Dendritic cell treated with granulocyte-macrophage colony-stimulating factor and Interleukin-4, amounts not matched to agents 40 ng/mL and 50 ng/mL, for 4 days (primary cell): ENCODE measurements at regions not wholly inside any gene's neighbourhood (a gene's known extent, or its start where the extent isn't known, plus 50 kb on each side); places are given as distances from the start of the nearest gene placed in this dataset.

Source experiments
- H3K27ac Mint-ChIP-seq: one replicate; pipeline ENCODE4 v1.8.0; 2022; ENCODE audit warnings: mild to moderate bottlenecking, mixed read lengths
- H3K27me3 Mint-ChIP-seq: one replicate; pipeline ENCODE4 v1.8.0; 2022; ENCODE audit warnings: mild to moderate bottlenecking, mixed read lengths
- H3K36me3 Mint-ChIP-seq: one replicate; pipeline ENCODE4 v1.8.0; 2022; ENCODE audit warnings: low read depth, mixed read lengths
- H3K4me1 Mint-ChIP-seq: one replicate; pipeline ENCODE4 v1.8.0; 2022; ENCODE audit warnings: low read depth, mixed read lengths
- H3K4me3 Mint-ChIP-seq: one replicate; pipeline ENCODE4 v1.8.0; 2022; ENCODE audit warnings: mild to moderate bottlenecking, moderate library complexity, mixed read lengths
- H3K9me3 Mint-ChIP-seq: one replicate; pipeline ENCODE4 v1.8.0; 2022; ENCODE audit warnings: mixed read lengths
- intact Hi-C: fragments of 100-400 bp; cut with micrococcal nuclease; formaldehyde crosslinking; loops from one replicate; pipeline ENCODE4 v1.15.0; 2022

DNA sequence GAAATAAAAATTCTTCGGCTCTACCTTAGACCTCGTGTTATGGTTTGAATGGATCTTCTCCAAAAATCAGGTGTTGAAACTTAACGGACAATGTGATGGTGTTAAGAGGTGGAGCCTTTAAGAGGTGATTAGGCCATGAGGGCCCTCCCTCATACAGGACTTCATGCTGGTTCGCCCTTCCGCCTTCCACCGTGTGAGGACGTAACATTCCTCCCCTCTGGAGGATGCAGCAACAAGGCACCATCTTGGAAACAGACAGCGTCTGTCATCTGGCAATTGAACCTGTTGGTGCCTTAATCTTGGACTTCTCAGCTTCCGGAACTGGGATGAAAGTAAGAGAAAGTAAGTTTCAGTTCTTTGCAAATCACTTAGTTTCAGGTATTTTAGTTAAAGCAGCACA lies 126.3 kb upstream of the SPRED2 start:
- Mint-ChIP-seq H3K36me3 (no peaks in the 10 kb centered on the region), H3K9me3 (no peaks in the 10 kb centered on the region), H3K4me3 (no peak overlapping the region), H3K27ac (no peak overlapping the region), H3K27me3 (peaks cover 12% of the 10 kb centered on the region), H3K4me1 (peaks cover 10% of the 10 kb centered on the region)
- intact Hi-C loops, result loop anchor here (10.0 kb wide), 1 partner anchor 374 kb away; no protein-coding TSS in a partner anchor

DNA sequence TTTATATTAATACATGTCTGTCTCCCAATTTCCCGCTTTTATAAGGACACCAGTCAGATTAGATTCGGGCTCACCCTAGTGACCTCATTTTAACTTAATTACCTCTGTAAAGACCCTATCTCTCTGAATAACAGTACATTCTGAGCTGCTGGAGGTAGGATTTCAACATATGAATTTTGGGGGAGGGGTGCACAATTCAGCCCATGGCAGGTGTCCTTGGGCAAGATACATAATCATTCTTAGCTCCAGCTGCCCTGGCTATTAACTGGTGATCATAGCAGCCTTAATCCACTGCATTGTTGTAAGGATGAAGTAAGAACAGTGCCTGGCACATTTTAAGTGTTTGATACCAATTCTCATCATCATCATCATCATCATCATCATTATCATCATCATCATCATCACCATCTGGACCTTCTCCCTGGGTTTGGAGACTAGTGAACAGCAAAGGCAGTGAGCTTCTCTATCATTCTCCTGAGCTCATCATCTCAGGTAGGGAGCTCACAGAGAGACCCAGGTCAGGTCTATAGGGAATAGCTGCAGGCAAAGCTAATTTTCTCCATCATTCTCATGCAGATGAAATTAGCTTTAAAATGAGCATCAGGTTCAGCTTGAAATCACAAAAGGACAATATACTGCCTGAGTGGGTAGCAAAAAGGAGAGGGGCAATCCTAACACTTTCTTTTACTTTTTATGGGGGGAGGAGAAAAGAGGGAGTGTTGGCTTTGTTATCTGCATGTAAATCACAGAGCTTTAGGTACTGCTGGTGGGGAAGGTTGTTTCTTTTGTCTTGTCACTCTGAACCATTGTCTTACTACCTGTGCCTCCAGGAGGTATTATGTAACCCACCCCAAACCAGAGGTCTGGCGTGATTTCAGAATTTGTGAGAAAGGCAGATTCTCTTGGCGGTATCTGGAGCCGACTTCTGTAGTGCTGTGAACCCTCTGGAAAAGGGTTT lies 125.5 kb upstream of the SPRED2 start:
- Mint-ChIP-seq H3K27ac (no peak overlapping the region), H3K4me1 (peaks cover 15% of the 10 kb centered on the region), H3K27me3 (peaks cover 12% of the 10 kb centered on the region), H3K4me3 (no peak overlapping the region), H3K36me3 (no peaks in the 10 kb centered on the region), H3K9me3 (no peaks in the 10 kb centered on the region)
- intact Hi-C loops, result loop anchor here (10.0 kb wide), 1 partner anchor 373 kb away; no protein-coding TSS in a partner anchor

DNA sequence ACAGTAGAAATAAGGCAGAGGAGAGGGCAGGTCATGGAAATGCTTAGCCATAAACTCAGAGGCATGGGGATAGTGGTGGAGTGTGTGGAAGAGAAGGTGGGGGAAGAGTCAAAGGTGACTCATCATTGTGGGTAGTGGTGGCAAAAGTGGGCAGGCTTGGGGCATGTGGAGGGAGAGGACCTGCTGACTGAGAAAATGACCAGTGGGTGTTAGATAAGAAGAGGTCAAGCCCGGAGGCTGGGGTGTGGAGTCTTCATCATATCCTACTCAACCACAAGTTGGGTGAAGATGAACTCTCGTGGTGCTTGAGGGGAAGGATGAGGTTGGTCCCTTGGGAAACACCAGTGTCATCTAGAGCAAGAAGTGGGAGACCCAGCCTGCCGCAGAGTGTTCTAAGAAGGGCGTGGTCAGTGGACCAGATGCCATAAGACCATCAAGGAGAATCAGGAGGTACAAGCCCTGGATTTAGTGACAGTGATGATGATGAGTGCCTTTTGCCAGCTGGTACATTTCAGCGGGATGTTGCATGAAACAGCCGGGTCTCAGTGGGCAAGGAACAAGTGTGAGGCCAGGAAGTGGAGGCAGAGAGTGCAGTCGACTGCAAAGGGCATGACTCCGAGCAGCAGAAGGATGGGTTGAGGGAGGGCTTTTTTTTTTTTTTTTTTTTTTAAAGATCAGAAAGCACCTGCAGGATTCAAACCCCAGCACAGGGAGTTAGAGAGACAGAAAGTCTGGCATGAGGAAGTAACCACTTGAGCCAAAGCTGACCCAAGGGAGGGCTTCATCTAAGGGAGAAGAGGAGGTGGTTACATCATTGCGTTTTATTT lies 122.6 kb upstream of the SPRED2 start:
- peaks cover 10% of the 10 kb centered on the region for H3K27me3 Mint-ChIP-seq
- no peaks in the 10 kb centered on the region for H3K9me3 Mint-ChIP-seq
- H3K4me1 Mint-ChIP-seq, result peaks cover 21% of the 10 kb centered on the region
- H3K27ac Mint-ChIP-seq, result no peak overlapping the region
- H3K4me3 Mint-ChIP-seq, result no peak overlapping the region
- intact Hi-C loops, result loop anchor here (5.0 to 10.0 kb wide), 2 partner anchors 118 to 370 kb away; no protein-coding TSS in a partner anchor
- no peaks in the 10 kb centered on the region for H3K36me3 Mint-ChIP-seq

DNA sequence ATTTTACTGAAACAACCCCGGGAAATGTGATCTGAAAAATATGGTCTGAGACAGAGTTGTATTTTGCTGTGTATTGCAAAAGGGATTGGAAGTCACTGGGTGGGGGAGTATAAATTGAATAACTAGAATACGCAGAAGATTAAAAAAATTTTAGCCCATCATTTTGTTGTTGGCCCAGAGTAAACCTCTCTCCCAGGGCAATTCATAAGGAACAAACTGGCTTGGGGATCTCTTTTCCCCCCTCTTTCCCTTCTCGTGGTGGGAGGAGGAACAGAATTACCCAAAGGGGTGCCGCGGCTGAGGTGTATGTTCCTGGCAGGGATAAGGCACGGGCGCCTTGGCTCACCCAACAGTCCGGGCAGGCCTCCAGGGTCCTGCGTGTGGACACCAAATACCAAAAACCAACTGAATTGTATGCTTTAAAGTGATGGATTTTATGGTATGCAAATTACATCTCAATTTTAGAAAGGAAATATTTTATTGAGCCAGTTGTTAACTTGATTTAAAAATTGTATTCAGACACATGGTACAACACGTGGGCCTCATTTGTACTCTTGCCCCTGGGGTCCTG lies 121.2 kb upstream of the SPRED2 start:
- Mint-ChIP-seq H3K27ac (no peak overlapping the region), H3K9me3 (no peaks in the 10 kb centered on the region), H3K27me3 (peaks cover 10% of the 10 kb centered on the region), H3K4me3 (no peak overlapping the region), H3K4me1 (peaks cover 31% of the 10 kb centered on the region), H3K36me3 (no peaks in the 10 kb centered on the region)
- intact Hi-C loops, result loop anchor here (2.0 to 10.0 kb wide), 3 partner anchors 116 to 369 kb away; no protein-coding TSS in a partner anchor

DNA sequence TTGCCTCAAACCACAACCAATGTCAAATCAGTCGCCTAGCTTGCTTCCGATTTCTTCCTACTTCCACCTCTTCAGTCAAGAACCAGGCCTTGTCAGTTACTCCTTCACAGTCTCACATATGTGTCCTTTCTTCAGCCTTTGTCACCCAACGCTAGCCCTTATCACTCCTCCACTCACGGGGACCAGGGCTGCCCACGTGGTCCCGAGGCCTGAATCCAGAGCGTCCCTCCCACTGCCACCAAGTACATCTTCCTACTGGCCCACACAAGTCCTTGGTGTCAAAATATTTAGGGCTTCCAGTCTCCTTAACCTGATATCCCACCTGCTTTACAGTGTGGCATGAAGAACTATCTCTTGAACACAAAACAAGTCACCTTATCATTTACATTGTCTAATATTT lies 119.1 kb upstream of the SPRED2 start:
- no peak overlapping the region for H3K27ac Mint-ChIP-seq
- no peaks in the 10 kb centered on the region for H3K36me3 Mint-ChIP-seq
- no peaks in the 10 kb centered on the region for H3K9me3 Mint-ChIP-seq
- H3K4me1 Mint-ChIP-seq, result peaks cover 31% of the 10 kb centered on the region
- intact Hi-C loops, result loop anchor here (5.0 to 10.0 kb wide), 2 partner anchors 114 to 367 kb away; no protein-coding TSS in a partner anchor
- no peak overlapping the region for H3K4me3 Mint-ChIP-seq
- peaks cover 9% of the 10 kb centered on the region for H3K27me3 Mint-ChIP-seq

DNA sequence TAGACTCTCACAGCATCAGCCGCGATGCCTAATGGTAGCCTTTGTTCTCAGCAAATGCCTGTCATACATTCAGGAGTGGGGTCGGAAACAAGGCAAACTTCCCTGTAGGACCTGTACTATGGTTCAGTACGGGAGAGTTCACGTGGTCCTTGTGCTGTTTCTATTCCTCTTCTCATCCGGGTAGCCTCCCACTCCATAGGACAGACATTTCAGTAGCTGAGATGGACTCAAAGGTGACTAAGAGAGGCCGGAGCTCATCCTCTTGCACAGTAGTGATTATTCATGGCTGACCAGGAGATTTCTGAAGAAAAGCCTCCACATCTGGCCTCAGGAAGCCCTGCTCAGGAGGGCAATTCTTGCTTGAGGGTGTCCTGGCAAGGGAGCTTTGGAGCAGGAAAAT lies 117.8 kb upstream of the SPRED2 start:
- no peak overlapping the region for H3K27ac Mint-ChIP-seq
- H3K4me3 Mint-ChIP-seq, result no peak overlapping the region
- H3K36me3 Mint-ChIP-seq, result no peaks in the 10 kb centered on the region
- peaks cover 36% of the 10 kb centered on the region for H3K4me1 Mint-ChIP-seq
- intact Hi-C loops, result loop anchor here (5.0 to 10.0 kb wide), 2 partner anchors 113 to 365 kb away; no protein-coding TSS in a partner anchor
- peaks cover 3% of the 10 kb centered on the region for H3K27me3 Mint-ChIP-seq
- no peaks in the 10 kb centered on the region for H3K9me3 Mint-ChIP-seq

DNA sequence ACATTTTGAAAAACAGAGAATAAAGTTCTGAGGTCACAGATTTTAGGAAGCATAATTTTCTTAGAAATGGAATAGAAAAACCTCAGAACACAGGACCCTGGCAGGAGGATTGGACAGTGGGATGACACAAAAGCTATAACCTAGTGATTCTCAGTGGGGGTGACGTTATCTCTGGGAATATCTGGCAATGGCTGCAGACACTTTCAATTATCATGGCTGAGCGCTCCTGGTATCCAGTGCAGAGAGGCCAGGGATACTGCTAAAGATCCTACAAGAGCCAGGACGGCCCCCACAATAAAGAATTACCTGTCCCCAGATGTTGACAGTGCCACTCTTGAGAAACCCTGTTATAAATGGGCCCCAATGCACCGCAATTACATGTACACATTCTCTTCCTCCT lies 117.2 kb upstream of the SPRED2 start:
- Mint-ChIP-seq H3K36me3 (no peaks in the 10 kb centered on the region), H3K27ac (no peak overlapping the region), H3K4me1 (peaks cover 30% of the 10 kb centered on the region), H3K27me3 (no peaks in the 10 kb centered on the region), H3K4me3 (no peak overlapping the region), H3K9me3 (no peaks in the 10 kb centered on the region)
- intact Hi-C loops, result loop anchor here (5.0 to 10.0 kb wide), 2 partner anchors 112 to 365 kb away; no protein-coding TSS in a partner anchor

DNA sequence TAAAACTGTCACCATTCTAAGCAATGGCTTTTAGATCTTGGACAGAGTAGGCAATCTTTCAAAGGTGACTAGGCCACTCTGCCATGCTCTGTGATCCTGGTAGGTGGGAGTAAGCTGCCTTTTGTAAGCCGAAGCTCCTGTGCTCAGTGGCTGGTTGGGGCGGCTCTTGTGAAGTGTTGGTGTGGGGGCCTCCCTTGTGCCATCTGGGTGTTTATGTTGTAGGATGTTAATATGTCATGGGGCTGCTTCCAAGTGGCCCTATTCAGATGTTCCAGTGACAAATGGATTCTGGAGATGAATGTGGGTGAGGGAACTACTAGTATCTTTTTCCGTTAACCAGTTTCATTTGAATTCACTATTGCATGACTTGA lies 116.8 kb upstream of the SPRED2 start:
- Mint-ChIP-seq H3K9me3 (no peaks in the 10 kb centered on the region), H3K36me3 (no peaks in the 10 kb centered on the region), H3K4me3 (no peak overlapping the region), H3K4me1 (peaks cover 27% of the 10 kb centered on the region), H3K27ac (no peak overlapping the region), H3K27me3 (no peaks in the 10 kb centered on the region)
- intact Hi-C loops, result no loop called here

DNA sequence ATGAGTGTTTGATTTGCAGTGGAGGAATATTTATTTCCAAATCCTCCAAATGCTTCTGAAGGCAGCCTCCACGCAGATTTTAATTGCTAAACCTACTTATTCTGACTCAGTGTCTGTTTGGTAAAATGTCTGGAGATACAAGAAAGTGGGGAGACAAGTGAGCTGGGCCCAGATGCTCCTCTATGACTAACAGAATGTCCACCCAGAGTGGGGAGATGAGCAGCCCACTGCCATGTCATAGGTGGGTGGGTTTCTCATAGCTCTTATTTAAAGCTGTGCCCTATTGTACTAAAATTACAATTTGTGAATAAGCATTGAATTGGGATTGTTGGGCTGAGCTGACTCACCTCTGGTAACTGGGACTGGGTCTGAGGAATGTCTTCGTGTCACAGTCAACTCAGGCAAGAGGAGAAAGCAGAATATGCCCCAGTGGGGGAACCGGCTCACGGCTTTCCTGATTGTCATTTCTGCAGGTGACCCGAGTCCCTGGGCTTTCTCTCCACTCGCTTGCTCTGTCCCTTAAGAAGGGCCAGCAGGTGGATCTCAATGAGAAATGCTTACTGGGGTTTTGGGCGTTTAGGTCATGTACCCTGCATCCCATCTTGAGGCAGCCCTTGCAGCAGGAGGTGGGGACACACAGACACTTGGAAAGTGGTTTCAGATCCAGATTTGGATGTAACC lies 116.3 kb upstream of the SPRED2 start:
- H3K27me3 Mint-ChIP-seq, result no peaks in the 10 kb centered on the region
- H3K9me3 Mint-ChIP-seq, result no peaks in the 10 kb centered on the region
- intact Hi-C loops, result no loop called here
- H3K27ac Mint-ChIP-seq, result no peak overlapping the region
- no peaks in the 10 kb centered on the region for H3K36me3 Mint-ChIP-seq
- H3K4me3 Mint-ChIP-seq, result no peak overlapping the region
- H3K4me1 Mint-ChIP-seq, result peaks cover 27% of the 10 kb centered on the region

DNA sequence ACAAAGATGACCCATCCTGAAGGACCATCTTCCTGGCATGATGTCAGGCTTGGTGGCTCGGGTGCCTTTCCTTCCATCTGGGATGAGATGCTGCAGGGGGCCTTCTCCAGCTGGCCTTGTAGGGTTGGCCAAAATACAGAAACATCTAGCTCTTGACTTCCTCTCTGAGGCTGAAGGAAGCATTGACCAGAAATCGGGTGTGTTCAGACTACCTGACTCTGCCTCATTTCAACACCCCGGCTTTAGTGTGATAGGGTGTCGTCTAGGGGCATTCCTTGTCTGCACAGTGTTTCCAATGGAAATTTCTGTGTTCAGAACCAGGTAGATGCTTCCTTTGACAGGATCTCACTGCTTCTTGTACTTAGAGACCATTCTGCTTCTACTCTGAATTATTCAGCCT lies 115.7 kb upstream of the SPRED2 start:
- Mint-ChIP-seq H3K36me3 (no peaks in the 10 kb centered on the region), H3K4me1 (peaks cover 22% of the 10 kb centered on the region), H3K27me3 (no peaks in the 10 kb centered on the region), H3K9me3 (no peaks in the 10 kb centered on the region), H3K27ac (no peak overlapping the region), H3K4me3 (no peak overlapping the region)
- intact Hi-C loops, result no loop called here

DNA sequence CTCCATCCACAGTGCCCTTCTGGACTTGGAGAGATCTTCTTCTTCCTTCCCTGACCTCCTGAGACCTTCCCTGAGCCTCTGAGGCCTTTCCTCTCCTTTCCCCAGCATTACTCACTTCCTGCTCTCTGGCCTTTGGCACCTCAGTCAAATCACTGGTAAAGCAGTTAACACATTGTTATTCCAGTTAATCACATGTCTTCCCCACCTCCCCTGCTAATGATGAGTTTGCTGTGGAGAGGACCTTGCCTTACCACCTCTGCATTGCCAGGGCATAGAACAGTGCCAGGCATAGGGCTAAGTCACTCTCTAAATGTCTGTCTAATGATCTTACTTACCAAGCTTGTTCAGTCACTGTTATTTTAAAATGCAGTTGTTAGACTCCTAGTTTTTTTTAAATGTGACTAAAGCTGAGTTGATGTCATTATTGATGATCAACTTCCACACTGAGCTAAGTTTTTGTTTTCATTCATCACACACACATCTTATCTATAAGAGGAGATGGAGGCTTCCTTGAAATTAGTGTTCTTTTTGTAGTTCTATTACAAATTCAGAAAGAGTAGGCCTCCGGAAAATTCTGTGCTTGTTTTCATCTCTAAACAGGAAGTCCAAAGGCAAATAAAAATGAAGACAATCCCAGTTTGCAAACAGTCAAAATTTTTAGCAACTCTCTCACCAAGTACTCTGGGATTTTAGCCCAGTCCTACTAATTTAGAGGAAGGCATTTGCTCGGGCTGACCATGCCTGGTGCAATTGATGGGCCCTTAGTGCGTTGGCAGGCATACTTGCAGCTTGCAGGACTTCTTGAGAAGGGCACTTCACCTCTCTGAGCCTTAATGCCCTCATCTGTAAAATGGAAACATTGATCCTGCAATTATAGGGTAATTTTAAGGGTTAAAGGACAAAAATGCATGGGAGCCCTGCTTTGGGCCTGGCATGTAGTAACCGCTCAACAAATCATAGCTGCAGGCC lies 113.7 kb upstream of the SPRED2 start:
- H3K4me3 Mint-ChIP-seq, result no peak overlapping the region

DNA sequence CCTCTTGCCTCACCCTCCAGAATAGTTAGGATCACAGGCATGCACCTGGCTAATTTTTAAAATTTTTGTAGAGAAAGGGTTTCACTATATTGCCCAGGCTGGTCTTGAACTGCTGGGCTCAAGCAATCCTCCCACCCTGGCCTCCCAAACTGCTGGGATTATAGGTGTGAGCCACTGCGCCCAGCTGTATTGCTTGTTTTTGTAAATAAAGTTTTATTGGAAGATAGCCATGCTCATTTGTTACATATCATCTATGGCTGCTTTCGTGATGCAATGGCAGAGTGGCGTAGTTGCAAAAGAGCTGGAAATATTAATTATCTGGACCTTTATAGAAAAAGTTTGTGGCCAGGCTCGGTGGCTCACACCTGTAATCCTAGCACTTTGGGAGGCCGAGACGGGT lies 109.4 kb upstream of the SPRED2 start:
- Mint-ChIP-seq H3K9me3 (no peaks in the 10 kb centered on the region), H3K27me3 (peaks cover 1% of the 10 kb centered on the region), H3K36me3 (no peaks in the 10 kb centered on the region), H3K4me1 (peaks cover 6% of the 10 kb centered on the region), H3K4me3 (no peak overlapping the region), H3K27ac (no peak overlapping the region)
- intact Hi-C loops, result no loop called here

More for the DNA sequence above, 113.7 kb upstream of the SPRED2 start:
- intact Hi-C loops, result no loop called here
- H3K27ac Mint-ChIP-seq, result no peak overlapping the region
- no peaks in the 10 kb centered on the region for H3K27me3 Mint-ChIP-seq
- peaks cover 22% of the 10 kb centered on the region for H3K4me1 Mint-ChIP-seq
- H3K9me3 Mint-ChIP-seq, result no peaks in the 10 kb centered on the region
- H3K36me3 Mint-ChIP-seq, result no peaks in the 10 kb centered on the region
